HUDEP-2 (cell line): ENCODE measurements at regions not wholly inside any gene's neighbourhood (a gene's known extent, or its start where the extent isn't known, plus 50 kb on each side); places are given as distances from the start of the nearest gene placed in this dataset.
"Not testable (repeated sequence)": the region's sequence is repeated elsewhere in the genome, so short reads cannot be mapped to it uniquely, and the experiment has no call there.

ENCODE experiments used
- DNase-seq, 76 experiments: peaks; one replicate each; lab custom pipeline; 2025; ENCODE audit not compliant: unreplicated experiment in 76 of 76; lab: John Stamatoyannopoulos, UW

GRCh38 chr5:51802551-51803184 is 419.4 kb downstream of the ISL1 start:
- no peak for DNase-seq

DNA sequence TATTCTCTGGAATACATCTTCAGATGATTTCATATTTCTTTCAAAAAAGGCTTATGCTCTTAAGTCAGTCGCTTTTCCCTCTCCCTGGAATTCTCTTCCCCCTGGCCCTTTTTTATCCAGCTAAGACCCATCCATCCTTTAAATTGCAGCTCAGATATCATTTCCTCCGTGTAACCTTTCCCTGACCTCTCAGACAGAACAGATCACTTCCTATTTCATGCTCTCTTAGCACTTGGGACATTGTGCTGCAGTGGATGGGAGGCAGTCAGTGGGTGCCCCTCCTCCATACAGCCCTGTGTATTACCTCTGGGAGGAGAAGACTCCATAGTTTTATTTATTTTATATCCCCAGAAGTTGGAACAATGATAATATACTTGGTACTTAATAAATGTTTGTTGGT is 423.4 kb downstream of the ISL1 start:
- DNase-seq: no peak

DNA sequence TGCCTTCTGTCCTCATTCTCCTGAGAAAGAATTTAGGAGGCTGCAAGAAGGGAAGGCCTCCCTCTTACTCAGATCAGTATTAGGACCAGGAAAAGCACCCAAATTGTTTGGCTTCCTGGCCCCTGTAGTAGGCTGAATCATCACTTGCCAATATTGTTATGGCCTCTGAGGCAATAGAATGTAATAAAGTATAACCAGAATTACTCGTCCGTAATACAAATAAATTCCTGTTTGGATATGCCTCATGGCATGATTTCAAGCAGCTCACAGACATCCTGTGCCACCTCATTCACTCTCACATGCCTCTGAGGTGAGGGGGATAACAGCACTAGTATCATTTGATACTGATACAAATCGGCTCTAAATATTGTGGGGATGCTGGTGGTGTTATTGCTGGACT is 427.3 kb downstream of the ISL1 start:
- no peak for DNase-seq

GRCh38 chr5:51811883-51812471 is 428.7 kb downstream of the ISL1 start:
- DNase-seq: no peak

DNA sequence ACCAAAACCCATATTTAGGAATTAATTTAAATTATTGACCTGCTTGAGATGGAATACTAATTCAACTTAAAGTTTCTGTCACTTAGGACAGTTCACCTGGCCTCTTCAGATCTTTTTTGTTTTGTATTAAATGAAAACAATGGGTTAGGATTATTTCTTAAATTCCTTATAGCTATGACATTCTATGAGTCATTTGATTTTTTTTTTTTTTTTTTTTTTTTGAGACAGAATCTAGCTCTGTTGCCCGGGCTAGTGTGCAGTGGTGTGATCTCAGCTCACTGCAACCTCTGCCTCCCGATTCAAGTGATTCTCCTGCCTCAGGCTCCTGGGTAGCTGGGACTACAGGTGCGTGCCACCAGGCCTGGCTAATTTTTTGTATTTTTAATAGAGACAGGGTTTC is 431.6 kb downstream of the ISL1 start:
- DNase-seq: not testable (repeated sequence)

DNA sequence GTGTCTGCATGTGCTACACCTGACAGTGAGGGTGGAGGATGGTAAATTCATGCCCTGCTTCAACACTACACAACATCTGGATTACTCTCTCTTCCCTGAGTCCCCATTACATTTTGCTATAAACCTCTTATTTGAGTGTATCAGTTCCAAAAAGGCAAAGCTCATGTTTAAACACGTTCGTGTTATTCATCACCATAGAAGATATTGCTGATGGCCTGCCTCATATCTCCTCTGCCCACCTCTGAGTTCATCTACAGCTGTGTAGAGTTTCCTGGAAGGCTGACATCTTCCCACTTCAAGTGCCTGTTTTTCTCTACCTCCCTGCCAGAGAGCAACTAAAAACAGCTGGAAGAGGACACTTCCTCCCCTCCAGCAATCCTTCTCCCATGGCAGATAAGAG is 433.2 kb downstream of the ISL1 start:
- DNase-seq: no peak

DNA sequence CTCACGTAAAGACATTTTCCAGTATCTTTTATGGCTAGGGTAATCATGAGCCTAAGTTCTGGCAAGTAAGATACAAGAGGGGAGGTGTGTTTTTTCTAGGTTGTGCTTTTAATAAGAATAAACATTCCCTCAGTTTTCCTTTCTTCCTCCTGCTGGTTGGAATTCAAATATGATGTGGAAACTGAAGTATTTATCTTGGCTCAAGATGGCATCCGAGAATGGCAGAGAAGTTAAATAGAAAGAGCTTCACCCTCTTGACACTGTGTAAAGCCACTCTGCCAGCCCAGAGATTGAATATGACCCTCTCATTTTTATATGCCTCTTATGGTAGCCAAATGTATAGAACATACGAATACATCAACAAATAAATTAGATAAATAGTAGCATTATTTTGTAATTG is 438.4 kb downstream of the ISL1 start:
- DNase-seq: no peak

- no peak for DNase-seq
Measured at GRCh38 chr5:51829230-51829629, 446.0 kb downstream of the ISL1 start.

GRCh38 chr5:51829691-51830090 is 446.4 kb downstream of the ISL1 start:
- no peak for DNase-seq

DNA sequence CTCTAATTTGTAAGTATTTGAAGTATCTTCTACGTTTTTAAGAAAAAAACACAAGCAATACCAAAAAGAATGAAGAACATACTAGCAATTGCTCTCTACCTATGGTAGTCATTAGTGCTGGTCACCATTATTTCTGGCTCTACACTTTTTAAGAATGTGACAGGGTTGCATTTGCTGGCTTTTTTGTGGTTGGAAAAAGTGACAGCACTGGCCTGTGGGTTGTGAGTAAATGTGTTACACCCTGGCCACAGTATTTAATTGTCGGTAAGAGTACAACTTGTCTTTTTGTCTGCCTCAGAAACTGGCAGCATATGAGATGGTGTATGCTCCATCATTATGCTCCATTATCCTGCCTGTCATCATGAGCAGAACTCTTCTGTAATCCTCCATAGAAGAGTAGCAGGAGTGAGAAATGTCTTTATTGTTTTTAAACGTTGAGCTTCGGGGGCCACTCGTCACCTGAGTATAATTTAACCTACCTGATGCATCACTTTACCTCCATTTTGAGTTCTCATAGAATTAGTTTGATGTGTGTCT is 449.8 kb downstream of the ISL1 start:
- DNase-seq: no peak

- DNase-seq: no peak
Measured at GRCh38 chr5:51838459-51838858, 455.2 kb downstream of the ISL1 start.

DNA sequence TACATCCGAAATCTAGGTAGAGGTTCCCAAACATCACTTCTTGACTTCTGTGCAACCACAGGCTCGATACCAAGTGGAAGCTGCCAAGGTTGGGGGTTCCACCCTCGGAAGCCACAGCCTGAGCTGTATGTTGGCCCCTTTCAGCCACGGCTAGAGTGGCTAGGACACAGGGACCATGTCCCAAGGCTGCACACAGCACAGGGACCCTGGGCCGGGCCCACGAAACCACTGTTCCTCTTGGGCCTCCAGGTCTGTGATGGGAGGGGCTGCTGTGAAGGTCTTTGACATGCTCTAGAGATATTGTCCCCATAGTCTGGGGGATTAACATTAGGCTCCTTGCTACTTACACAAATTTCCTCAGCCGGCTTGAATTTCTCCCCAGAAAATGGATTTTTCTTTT is 460.6 kb downstream of the ISL1 start:
- no peak for DNase-seq

- DNase-seq: no peak
Measured at GRCh38 chr5:51846015-51846414, 462.8 kb downstream of the ISL1 start.

GRCh38 chr5:51859624-51860023 is 476.4 kb downstream of the ISL1 start:
- DNase-seq: no peak

- DNase-seq: no peak
Measured at GRCh38 chr5:51860532-51861018, 477.3 kb downstream of the ISL1 start.

- no peak for DNase-seq
Measured at GRCh38 chr5:51872144-51872543, 488.9 kb downstream of the ISL1 start.

- no peak for DNase-seq
Measured at GRCh38 chr5:51881901-51882300, 498.7 kb downstream of the ISL1 start.

DNA sequence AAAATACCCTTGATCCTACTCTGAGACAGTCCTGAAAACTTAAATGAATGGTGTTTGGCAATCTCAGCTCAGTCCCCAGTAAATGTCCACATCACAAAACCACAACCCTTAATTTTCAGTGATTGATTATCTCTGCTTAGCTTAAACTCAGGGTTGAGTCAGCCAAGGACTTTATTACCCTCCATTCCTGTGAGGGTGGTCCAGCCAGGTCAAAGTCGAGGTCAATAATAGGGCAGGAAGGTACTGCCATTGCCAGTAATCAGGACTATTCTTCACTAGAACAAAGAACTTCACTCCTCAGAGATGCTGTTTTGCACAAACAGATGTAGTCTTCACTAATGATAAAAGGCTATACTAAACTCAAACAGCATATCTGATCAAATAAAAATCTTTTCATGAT is 499.4 kb downstream of the ISL1 start:
- DNase-seq: no peak

DNA sequence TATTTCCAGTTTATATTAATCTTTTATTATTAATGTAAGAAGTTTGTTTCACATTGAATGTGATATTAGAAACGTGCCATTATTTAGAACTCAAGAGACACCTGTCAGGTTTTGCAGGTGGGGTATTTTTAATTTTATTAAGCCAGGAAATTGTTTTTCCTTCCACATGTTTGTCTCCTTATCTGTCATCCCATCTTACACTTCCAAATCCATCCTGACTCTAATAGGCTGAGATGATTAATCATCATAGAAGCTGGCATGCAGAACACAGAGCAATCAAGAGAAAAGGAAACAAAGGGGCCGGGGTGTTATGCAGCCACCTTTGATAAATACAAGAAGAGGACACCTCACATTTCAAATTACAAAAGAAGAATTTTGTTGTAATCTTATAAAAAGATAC is 506.5 kb downstream of the ISL1 start:
- DNase-seq: no peak

- no peak for DNase-seq
Measured at GRCh38 chr5:51890435-51891116, 507.3 kb downstream of the ISL1 start.

DNA sequence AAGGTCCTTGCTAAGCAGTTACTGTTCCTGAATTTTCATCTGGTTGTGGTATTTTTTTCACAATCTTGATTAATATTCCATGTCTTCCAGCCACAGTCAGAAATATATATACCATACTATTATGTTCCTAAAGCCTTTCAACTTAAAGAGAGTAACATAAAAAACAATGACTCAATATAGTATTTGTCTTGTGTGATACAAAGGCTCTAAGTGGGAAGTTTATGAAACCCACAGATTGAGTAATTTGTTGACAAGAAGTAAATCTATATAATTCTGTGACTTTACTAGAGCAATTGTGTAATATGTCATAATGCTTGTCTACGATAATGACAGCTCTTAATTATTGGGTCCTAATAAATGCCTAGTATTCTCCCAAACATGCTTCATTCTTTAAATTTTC is 509.4 kb downstream of the ISL1 start:
- DNase-seq: no peak

DNA sequence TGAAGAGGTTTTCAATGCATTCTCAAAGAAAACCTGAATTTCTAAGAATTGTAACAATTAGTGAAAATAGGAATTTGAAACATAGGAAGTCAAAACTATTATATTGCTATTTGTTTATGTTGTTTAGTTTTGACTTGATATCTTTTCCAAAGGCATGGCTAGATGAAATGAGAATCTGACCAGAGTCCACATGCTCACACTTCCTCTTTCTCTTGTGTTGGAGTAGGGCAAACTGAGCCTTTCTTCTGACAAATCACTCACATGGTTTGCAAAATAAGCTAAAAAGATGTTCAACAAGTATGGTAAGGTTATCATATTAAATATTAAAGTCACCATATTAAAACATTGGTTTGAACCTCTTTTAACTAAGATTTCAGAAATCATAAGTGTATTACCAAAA is 512.6 kb downstream of the ISL1 start:
- DNase-seq: no peak
